ENCODE measurements at regions not wholly inside any gene's neighbourhood (a gene's known extent, or its start where the extent isn't known, plus 50 kb on each side); places are given as distances from the start of the nearest gene placed in this dataset.

DNA sequence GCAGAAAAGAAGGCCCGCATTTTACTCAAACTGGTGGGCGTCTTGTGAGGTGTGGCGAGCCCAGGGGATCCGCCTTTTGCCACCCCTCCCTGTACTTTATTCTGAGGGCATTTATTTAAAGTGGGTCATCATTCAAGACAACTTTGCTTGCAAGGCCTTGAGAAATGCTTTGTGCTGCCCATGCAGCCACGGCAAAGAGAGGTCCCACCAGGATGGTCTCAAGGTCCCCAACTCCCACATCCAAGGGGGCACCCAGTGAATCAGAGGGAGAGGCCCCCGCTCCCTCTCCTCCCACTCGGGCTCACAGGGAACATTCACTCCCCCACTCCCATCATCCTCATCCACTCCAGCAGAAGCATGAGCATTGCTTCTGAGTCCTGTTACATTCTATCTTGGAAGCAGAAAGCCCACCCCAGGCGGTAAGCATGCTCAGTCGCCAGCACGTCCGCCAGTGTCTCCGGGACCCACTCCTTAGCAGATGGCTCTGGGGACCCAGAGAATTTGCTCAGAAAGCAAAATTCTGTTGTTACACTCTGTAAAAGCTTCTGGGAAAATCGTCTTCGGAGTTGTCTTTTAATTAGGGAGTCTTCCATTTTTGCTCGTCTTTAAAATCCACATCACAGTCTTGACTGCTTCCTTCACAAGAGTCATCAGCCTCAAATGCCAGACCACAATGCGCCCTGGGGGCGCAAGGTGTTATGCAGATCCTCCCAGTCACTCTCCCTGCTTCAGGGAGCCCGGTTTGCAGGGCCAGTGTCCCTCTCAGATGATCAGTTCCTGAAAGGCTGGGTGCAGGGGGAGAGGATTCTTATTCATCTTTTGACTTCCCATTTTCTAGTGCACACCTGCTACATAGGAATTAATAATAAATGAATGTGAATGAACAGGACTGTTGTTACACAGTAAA lies 99.4 kb upstream of the NCK2 start:
- no peak overlapping the region for H3K27ac ChIP-seq
- no peaks in the 10 kb centered on the region for H4K20me1 ChIP-seq (ENCODE audit: insufficient read depth)
- H3F3A ChIP-seq (ENCODE audit: insufficient read depth) = peaks cover 5% of the 10 kb centered on the region; the same call in 1 of the 2 replicates
- H3K4me1 ChIP-seq (ENCODE audit: insufficient read depth) = peaks cover 10% of the 10 kb centered on the region; the same call in 1 of the 2 replicates
- TF ChIP-seq EZH2phosphoT487 (IDR thresholded peaks at IDR 0.05; ENCODE audit: insufficient read depth, low read depth) (no peak), EZH2 (IDR thresholded peaks at IDR 0.05; ENCODE audit: insufficient read depth, poor library complexity, severe bottlenecking) (no peak)
- H3K9me2 ChIP-seq (ENCODE audit: insufficient read depth) = no peaks in the 10 kb centered on the region
- no peak overlapping the region for H3K9ac ChIP-seq
- no peaks in the 10 kb centered on the region for H3K36me3 ChIP-seq (ENCODE audit: low read depth)
- H2AFZ ChIP-seq = no peak overlapping the region
- peaks cover 17% of the 10 kb centered on the region; the same call in 1 of the 2 replicates for H3K27me3 ChIP-seq (replicated peaks; ENCODE audit: insufficient read depth)
- DNase-seq = no peak
- no peaks in the 10 kb centered on the region for H3K9me3 ChIP-seq (ENCODE audit: low read depth)
- H3K79me2 ChIP-seq (ENCODE audit: insufficient read depth) = no peaks in the 10 kb centered on the region
- H3K4me2 ChIP-seq (ENCODE audit: unreplicated experiment) = no peak overlapping the region
- H3K4me3 ChIP-seq = no peak overlapping the region
- WGBS, 2 experiments (ENCODE audit: low coverage in 1 of 2, low lambda C conversion rate in 2 of 2, missing lambda C conversion rate in 2 of 2) = 90 to 93% methylated on average over 18 of the region's 18 CpGs
- in situ Hi-C loops (cut with MboI) = no loop called here

DNA sequence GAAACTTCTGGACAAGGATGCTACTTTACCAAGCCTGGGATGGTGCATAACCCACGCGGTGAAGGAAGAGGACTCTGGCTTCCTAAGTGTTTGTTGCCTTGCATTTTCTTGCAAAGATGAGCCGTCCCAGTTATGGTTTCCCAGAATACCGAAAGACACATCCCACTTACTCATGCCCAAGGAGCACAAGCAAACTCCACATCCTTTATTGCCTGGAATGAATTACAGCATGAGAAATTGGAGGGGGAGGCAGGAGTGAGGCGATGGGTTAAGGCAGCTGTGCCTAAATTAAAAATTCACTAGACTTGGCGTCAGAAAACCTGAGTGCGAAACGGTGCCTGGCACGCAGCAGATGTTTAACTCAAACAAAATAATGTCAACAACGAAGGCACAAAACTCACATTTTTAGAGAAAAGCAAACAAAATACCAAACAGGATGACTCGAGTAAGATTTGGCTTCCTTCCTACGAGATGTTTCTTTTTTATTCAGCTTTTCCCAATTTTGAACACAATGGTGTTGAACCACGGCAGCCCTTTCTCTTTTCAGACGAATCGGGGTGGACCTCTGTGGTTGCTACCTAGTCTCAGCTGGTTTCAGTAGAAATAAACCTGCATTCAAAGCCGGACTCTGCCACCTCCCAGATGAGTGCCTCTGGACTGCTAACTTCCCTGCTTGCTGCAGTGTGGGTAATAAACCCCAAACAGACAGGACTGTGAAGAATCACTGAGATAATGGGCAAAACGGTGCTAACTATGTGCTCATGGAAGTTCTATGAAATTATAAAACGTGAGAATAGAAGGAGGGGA lies 100.3 kb upstream of the NCK2 start:
- Histone ChIP-seq H3K27me3 (replicated peaks; ENCODE audit: insufficient read depth) (peaks cover 17% of the 10 kb centered on the region; the same call in 1 of the 2 replicates), H3K27ac (no peak overlapping the region), H3F3A (ENCODE audit: insufficient read depth) (peaks cover 5% of the 10 kb centered on the region; the same call in 1 of the 2 replicates), H4K20me1 (ENCODE audit: insufficient read depth) (no peaks in the 10 kb centered on the region), H3K79me2 (ENCODE audit: insufficient read depth) (no peaks in the 10 kb centered on the region), H3K9me2 (ENCODE audit: insufficient read depth) (no peaks in the 10 kb centered on the region), H3K36me3 (ENCODE audit: low read depth) (no peaks in the 10 kb centered on the region), H3K9me3 (ENCODE audit: low read depth) (no peaks in the 10 kb centered on the region), H3K4me1 (ENCODE audit: insufficient read depth) (peaks cover 10% of the 10 kb centered on the region; the same call in 1 of the 2 replicates), H3K4me3 (peak overlapping the region; percentile 57), H3K9ac (no peak overlapping the region), H3K4me2 (ENCODE audit: unreplicated experiment) (peak overlapping the region; percentile 57), H2AFZ (peak overlapping the region; percentile 55)
- DNase-seq = peak; percentile 66
- in situ Hi-C loops (cut with MboI) = no loop called here
- WGBS, 2 experiments (ENCODE audit: low coverage in 1 of 2, low lambda C conversion rate in 2 of 2, missing lambda C conversion rate in 2 of 2) = 4 to 6% methylated on average over 18 of the region's 18 CpGs
- TF ChIP-seq EZH2 (IDR thresholded peaks at IDR 0.05; ENCODE audit: insufficient read depth, poor library complexity, severe bottlenecking) = no peak
- no peak for TF ChIP-seq EZH2phosphoT487 (IDR thresholded peaks at IDR 0.05; ENCODE audit: insufficient read depth, low read depth)

DNA sequence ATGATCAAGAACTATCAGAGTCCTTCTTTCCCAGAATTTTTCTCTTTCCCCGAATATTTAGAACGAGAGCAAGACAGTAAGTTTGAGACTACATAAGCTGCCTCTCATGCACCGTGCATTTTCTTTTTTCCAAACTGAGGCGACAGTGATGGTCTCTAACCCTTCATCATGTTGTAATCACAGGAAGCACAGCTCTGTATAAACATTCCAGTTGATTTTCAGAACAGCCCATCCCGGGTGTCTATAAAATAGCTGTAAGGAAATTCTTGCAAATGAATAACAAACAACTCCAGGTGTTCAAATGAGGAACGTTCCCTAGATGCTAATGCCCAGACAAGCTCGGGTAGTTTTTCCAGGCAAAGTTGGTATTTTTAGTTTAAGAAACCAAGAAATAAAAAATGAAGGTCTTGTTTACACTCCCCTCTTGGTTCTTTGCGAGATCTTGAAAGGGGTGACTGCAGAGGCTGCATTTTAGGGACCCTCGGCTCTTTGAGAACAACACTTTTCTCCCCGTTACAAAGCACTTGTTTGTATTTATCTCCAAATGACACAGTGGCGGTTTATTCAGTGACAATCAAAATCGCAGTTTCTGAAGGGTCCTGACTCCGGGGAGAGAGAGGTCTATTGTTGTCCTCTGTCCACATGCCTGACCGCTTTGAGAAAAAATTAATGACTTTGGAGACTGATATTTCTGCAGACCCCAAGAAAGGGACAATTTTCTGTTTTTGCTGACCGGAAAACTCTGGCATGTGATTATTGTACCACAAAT lies 101.1 kb upstream of the NCK2 start:
- in situ Hi-C loops (cut with MboI) = no loop called here
- Histone ChIP-seq H3K27ac (no peak overlapping the region), H3F3A (ENCODE audit: insufficient read depth) (peaks cover 5% of the 10 kb centered on the region; the same call in 1 of the 2 replicates), H3K9me2 (ENCODE audit: insufficient read depth) (no peaks in the 10 kb centered on the region), H3K79me2 (ENCODE audit: insufficient read depth) (no peaks in the 10 kb centered on the region), H3K4me2 (ENCODE audit: unreplicated experiment) (peak overlapping the region; percentile 57), H2AFZ (peak overlapping the region; percentile 55), H3K27me3 (replicated peaks; ENCODE audit: insufficient read depth) (peaks cover 12% of the 10 kb centered on the region; the same call in 1 of the 2 replicates), H3K4me3 (peak overlapping the region; percentile 57), H3K9ac (no peak overlapping the region), H3K9me3 (ENCODE audit: low read depth) (no peaks in the 10 kb centered on the region), H3K36me3 (ENCODE audit: low read depth) (no peaks in the 10 kb centered on the region), H4K20me1 (ENCODE audit: insufficient read depth) (no peaks in the 10 kb centered on the region), H3K4me1 (ENCODE audit: insufficient read depth) (peaks cover 10% of the 10 kb centered on the region; the same call in 1 of the 2 replicates)
- no peak for DNase-seq
- TF ChIP-seq EZH2phosphoT487 (IDR thresholded peaks at IDR 0.05; ENCODE audit: insufficient read depth, low read depth) = no peak
- no peak for TF ChIP-seq EZH2 (IDR thresholded peaks at IDR 0.05; ENCODE audit: insufficient read depth, poor library complexity, severe bottlenecking)
- 40 to 46% methylated on average over 15 of the region's 15 CpGs for WGBS, 2 experiments (ENCODE audit: low coverage in 1 of 2, low lambda C conversion rate in 2 of 2, missing lambda C conversion rate in 2 of 2)
